HEK293 (cell line): ENCODE measurements at regions not wholly inside any gene's neighbourhood (a gene's known extent, or its start where the extent isn't known, plus 50 kb on each side); places are given as distances from the start of the nearest gene placed in this dataset.

Source experiments
- CTCF ChIA-PET: fragments of 350-600 bp; formaldehyde crosslinking; extraction: SDS; loops from one replicate; lab custom pipeline; 2021; ENCODE audit warnings: antibody characterized with exemption; lab: Yijun Ruan, JAX
- POLR2A ChIA-PET: fragments of 300-600 bp; formaldehyde crosslinking; extraction: SDS; loops from one replicate; lab custom pipeline; 2020; ENCODE audit warnings: antibody characterized with exemption, inconsistent platforms; lab: Yijun Ruan, JAX
- H3K27ac ChIP-seq: fragments of 200-500 bp; sonication (Bioruptor generic); 2 replicates; pipeline ENCODE4 v1.5.1; 2014; ENCODE audit warnings: low read depth, low read length, control low read depth, inconsistent platforms; ENCODE audit errors: extremely low read depth
- H3K36me3 ChIP-seq, 2 experiments: fragments of 200-500 bp in 1 of 2; sonication (Bioruptor generic) in 1 of 2; 1 replicate in 1 of 2; 2 replicates in 1 of 2; pipeline ENCODE4 v1.5.1; 2014 to 2017; ENCODE audit warnings: inconsistent platforms in 2 of 2, low read length in 2 of 2; ENCODE audit not compliant: control insufficient read depth in 2 of 2, insufficient read depth in 1 of 2
- H3K4me1 ChIP-seq: fragments of 200-500 bp; sonication (Bioruptor generic); 2 replicates; pipeline ENCODE4 v1.5.1; 2014; ENCODE audit warnings: mild to moderate bottlenecking, low read length, inconsistent platforms; ENCODE audit not compliant: control insufficient read depth, insufficient read depth
- H3K4me3 ChIP-seq: 2 replicates; pipeline ENCODE4 v1.5.1; 2011; ENCODE audit warnings: low read depth, mild to moderate bottlenecking, control low read depth, low read length, moderate library complexity
- H3K9me3 ChIP-seq: fragments of 200-500 bp; sonication (Bioruptor generic); 2 replicates; pipeline ENCODE4 v1.5.1; 2014; ENCODE audit warnings: low read depth, low read length, inconsistent platforms; ENCODE audit not compliant: control insufficient read depth, insufficient read depth
- BCL11A ChIP-seq: fragments of 450-650 bp; formaldehyde crosslinking; IDR thresholded peaks from 2 replicates; pipeline ENCODE4 v1.5.1; 2016; ENCODE audit warnings: low read depth, missing biosample characterization, missing genetic modification characterization
- HOXD13 ChIP-seq: sonication (generic); formaldehyde crosslinking; IDR thresholded peaks from 2 replicates; pipeline ENCODE4 v1.8.0; 2022; ENCODE audit warnings: missing genetic modification reagents, borderline replicate concordance
- KLF10 ChIP-seq: fragments of 450-650 bp; IDR thresholded peaks from 2 replicates; pipeline ENCODE4 v1.5.1; 2018; ENCODE audit warnings: missing biosample characterization, mild to moderate bottlenecking, missing genetic modification characterization
- ZBTB49 ChIP-seq: fragments of 450-650 bp; formaldehyde crosslinking; IDR thresholded peaks from 2 replicates; pipeline ENCODE4 v1.5.1; 2016; ENCODE audit warnings: missing biosample characterization, missing genetic modification characterization, low read depth
- ZFHX2 ChIP-seq: fragments of 450-650 bp; formaldehyde crosslinking; conservative IDR thresholded peaks from 2 replicates; pipeline ENCODE4 v1.5.1; 2016; ENCODE audit warnings: missing biosample characterization, missing genetic modification characterization
- ZIC2 ChIP-seq: fragments of 450-650 bp; formaldehyde crosslinking; IDR thresholded peaks from 2 replicates; pipeline ENCODE4 v1.5.1; 2016; ENCODE audit warnings: missing biosample characterization, missing genetic modification characterization
- ZNF274 ChIP-seq, 2 experiments: fragments of 200-500 bp in 1 of 2; fragments of 450-650 bp in 1 of 2; sonication (Bioruptor generic) in 1 of 2; formaldehyde crosslinking in 1 of 2; IDR thresholded peaks; 2 replicates each; pipeline versions ENCODE4 v1.5.1 to v1.6.1; 2014 to 2016; ENCODE audit warnings: borderline replicate concordance in 1 of 2, inconsistent platforms in 1 of 2, low read length in 1 of 2, missing biosample characterization in 1 of 2, missing genetic modification characterization in 1 of 2
- ZNF398 ChIP-seq: fragments of 450-650 bp; formaldehyde crosslinking; IDR thresholded peaks from 2 replicates; pipeline ENCODE4 v1.5.1; 2017; ENCODE audit warnings: missing biosample characterization, missing genetic modification characterization
- ZNF555 ChIP-seq: fragments of 450-650 bp; formaldehyde crosslinking; conservative IDR thresholded peaks from 2 replicates; pipeline ENCODE4 v1.5.1; 2017; ENCODE audit warnings: missing biosample characterization, mild to moderate bottlenecking, missing genetic modification characterization, inconsistent platforms
- ZNF558 ChIP-seq: fragments of 450-650 bp; formaldehyde crosslinking; IDR thresholded peaks from 2 replicates; pipeline ENCODE4 v1.5.1; 2016; ENCODE audit warnings: missing biosample characterization, missing genetic modification characterization
- ZNF571 ChIP-seq: fragments of 450-650 bp; formaldehyde crosslinking; IDR thresholded peaks from 2 replicates; pipeline ENCODE4 v1.5.0; 2017; ENCODE audit warnings: missing biosample characterization, missing genetic modification characterization
- ZNF792 ChIP-seq: fragments of 450-650 bp; formaldehyde crosslinking; IDR thresholded peaks from 2 replicates; pipeline ENCODE4 v1.5.1; 2016; ENCODE audit warnings: missing biosample characterization, missing genetic modification characterization

GRCh38 chr6:33863723-33864440, 60.1 kb upstream of the MLN start (continued):
- no peak for TF ChIP-seq ZBTB49 (tag by site-specific recombination)

DNA sequence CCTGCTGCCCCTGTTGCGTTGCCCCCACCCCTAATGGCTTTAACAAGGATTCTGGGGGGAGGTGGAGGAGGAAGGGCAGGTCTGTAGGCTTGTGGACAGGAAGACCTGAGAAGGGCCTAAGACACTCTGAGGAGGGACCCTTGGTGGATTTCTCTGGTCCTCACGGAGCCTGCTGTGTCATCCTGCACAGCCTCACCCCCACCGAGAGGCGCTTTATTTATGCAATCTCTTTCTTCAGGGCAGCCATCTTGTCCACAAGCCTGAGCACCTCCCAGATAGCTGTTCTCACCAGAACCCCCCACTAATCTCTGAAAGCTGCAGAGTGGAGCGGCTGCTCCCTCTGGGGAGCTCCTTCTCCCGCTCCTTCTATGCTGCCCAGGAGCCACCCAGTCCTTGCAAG, 59.3 kb upstream of the MLN start:
- ChIA-PET CTCF (interaction anchor here (0.7 kb wide), 1 partner anchor 200 kb away, joined by 3 read pairs; no protein-coding TSS in a partner anchor), POLR2A (no interaction called here)
- Histone ChIP-seq H3K27ac (no peak overlapping the region), H3K9me3 (no peaks in the 10 kb centered on the region), H3K4me1 (no peaks in the 10 kb centered on the region), H3K36me3 (no peaks in the 10 kb centered on the region), H3K4me3 (no peak overlapping the region)
- no peak for TF ChIP-seq HOXD13
- TF ChIP-seq ZNF792 (tag by site-specific recombination): no peak
- no peak for TF ChIP-seq ZNF558
- no peak for TF ChIP-seq BCL11A (tag by site-specific recombination)
- TF ChIP-seq ZNF398: no peak

GRCh38 chr6:33862536-33862935, 58.7 kb upstream of the MLN start:
- Histone ChIP-seq H3K4me1 (no peaks in the 10 kb centered on the region), H3K36me3 (no peaks in the 10 kb centered on the region), H3K9me3 (no peaks in the 10 kb centered on the region), H3K4me3 (no peak overlapping the region), H3K27ac (no peak overlapping the region)
- POLR2A ChIA-PET: no interaction called here
- TF ChIP-seq ZNF274 (IDR thresholded peaks at IDR 0.05; ENCODE audit: low read length) (no peak), ZNF274 (tag by site-specific recombination; IDR thresholded peaks at IDR 0.05; ENCODE audit: borderline replicate concordance) (no peak)
- CTCF ChIA-PET: no interaction called here

- Histone ChIP-seq H3K9me3 (no peaks in the 10 kb centered on the region), H3K27ac (no peak overlapping the region), H3K36me3 (no peaks in the 10 kb centered on the region), H3K4me3 (no peak overlapping the region), H3K4me1 (no peaks in the 10 kb centered on the region)
- TF ChIP-seq ZIC2 (tag by site-specific recombination): peak; percentile 92
- no peak for TF ChIP-seq KLF10
- no peak for TF ChIP-seq ZFHX2 (tag by site-specific recombination)
- TF ChIP-seq ZNF571 (tag by site-specific recombination): no peak
- TF ChIP-seq ZNF555: no peak
- POLR2A ChIA-PET: interaction anchor here (1.0 kb wide), 1 partner anchor 22 kb away, joined by 3 read pairs; no protein-coding TSS in a partner anchor
- CTCF ChIA-PET: interaction anchor here (0.9 kb wide), 1 partner anchor 165 kb away, joined by 4 read pairs; no protein-coding TSS in a partner anchor
Observed at GRCh38 chr6:33861722-33862121, 57.9 kb upstream of the MLN start.
